ENCODE measurements at regions not wholly inside any gene's neighbourhood (a gene's known extent, or its start where the extent isn't known, plus 50 kb on each side); places are given as distances from the start of the nearest gene placed in this dataset.

DNA sequence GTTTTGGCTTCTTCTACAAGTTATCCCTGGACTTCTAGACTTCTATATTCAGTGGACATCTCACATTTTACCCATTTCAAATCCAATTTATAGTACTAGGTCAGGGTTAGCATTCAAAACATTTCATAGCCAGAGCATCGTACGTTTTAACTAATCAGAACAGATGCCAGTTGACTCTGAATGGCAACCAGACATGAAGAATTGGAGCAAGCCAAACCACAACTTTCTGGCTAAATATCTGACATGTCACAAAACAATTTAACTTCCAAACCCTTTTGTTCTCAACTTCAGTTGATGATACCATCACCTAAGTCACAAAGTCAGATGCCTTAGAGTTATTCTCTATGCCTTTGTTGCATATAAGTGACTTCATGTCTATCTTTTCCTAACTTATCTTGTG is 1105.7 kb downstream of the XPNPEP1 start:
- TF ChIP-seq, protein P1, sequence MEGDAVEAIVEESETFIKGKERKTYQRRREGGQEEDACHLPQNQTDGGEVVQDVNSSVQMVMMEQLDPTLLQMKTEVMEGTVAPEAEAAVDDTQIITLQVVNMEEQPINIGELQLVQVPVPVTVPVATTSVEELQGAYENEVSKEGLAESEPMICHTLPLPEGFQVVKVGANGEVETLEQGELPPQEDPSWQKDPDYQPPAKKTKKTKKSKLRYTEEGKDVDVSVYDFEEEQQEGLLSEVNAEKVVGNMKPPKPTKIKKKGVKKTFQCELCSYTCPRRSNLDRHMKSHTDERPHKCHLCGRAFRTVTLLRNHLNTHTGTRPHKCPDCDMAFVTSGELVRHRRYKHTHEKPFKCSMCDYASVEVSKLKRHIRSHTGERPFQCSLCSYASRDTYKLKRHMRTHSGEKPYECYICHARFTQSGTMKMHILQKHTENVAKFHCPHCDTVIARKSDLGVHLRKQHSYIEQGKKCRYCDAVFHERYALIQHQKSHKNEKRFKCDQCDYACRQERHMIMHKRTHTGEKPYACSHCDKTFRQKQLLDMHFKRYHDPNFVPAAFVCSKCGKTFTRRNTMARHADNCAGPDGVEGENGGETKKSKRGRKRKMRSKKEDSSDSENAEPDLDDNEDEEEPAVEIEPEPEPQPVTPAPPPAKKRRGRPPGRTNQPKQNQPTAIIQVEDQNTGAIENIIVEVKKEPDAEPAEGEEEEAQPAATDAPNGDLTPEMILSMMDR (IDR thresholded peaks at IDR 0.05) = no peak
- TF ChIP-seq, protein P2, sequence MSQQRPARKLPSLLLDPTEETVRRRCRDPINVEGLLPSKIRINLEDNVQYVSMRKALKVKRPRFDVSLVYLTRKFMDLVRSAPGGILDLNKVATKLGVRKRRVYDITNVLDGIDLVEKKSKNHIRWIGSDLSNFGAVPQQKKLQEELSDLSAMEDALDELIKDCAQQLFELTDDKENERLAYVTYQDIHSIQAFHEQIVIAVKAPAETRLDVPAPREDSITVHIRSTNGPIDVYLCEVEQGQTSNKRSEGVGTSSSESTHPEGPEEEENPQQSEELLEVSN (IDR thresholded peaks at IDR 0.05; ENCODE audit: borderline replicate concordance, low read depth) = no peak
- TF ChIP-seq JUN (IDR thresholded peaks at IDR 0.05) (no peak), CEBPB (IDR thresholded peaks at IDR 0.05) (no peak), CHD4 (IDR thresholded peaks at IDR 0.05; ENCODE audit: borderline replicate concordance) (no peak), SMC3 (IDR thresholded peaks at IDR 0.05) (no peak)
